OCI-LY3 (cell line): ENCODE measurements at regions not wholly inside any gene's neighbourhood (a gene's known extent, or its start where the extent isn't known, plus 50 kb on each side); places are given as distances from the start of the nearest gene placed in this dataset.

Experiments
- CTCF ChIP-seq: fragments of 200-600, 300-600 bp; sonication (generic); IDR thresholded peaks from 2 replicates; pipeline ENCODE4 v1.5.1; 2014; ENCODE audit warnings: antibody characterized with exemption, low read length, low read depth
- EZH2phosphoT487 ChIP-seq: fragments of 200-600 bp; shearing (Covaris generic); IDR thresholded peaks from 2 replicates; pipeline ENCODE4 v1.6.1; 2018; ENCODE audit warnings: antibody characterized with exemption, mixed run types, low read depth

GRCh38 chr6:144742779-144743178, 457.6 kb downstream of the UTRN start:
- TF ChIP-seq CTCF (no peak), EZH2phosphoT487 (no peak)
